ENCODE measurements at regions not wholly inside any gene's neighbourhood (a gene's known extent, or its start where the extent isn't known, plus 50 kb on each side); places are given as distances from the start of the nearest gene placed in this dataset.

GRCh38 chr6:47413752-47414422 lies 63.7 kb upstream of the CD2AP start:
- no peaks in the 10 kb centered on the region for H3K36me3 ChIP-seq (replicated peaks in 1 of 2; ENCODE audit: insufficient read depth in 1 of 2, low read depth in 2 of 2)
- peak overlapping the region in 3 of 4 donors; percentile 51 to 75 (median 75) for H3K27ac ChIP-seq
- WGBS, 2 donors, result 6 to 8% methylated on average over 4 of the region's 4 CpGs
- H3K4me1 ChIP-seq, result peaks cover 13% of the 10 kb centered on the region
- ATAC-seq, result peak; percentile 85
- no peaks in the 10 kb centered on the region for H3K27me3 ChIP-seq
- TF ChIP-seq POLR2A (IDR thresholded peaks at IDR 0.05) (no peak), CTCF (IDR thresholded peaks at IDR 0.05) (peak; percentile 73 to 93 (median 90))
- no peaks in the 10 kb centered on the region for H3K9me3 ChIP-seq
- peak; percentile 43 to 60 (median 52) for DNase-seq
- intact Hi-C loops (cut with DNase I), result loop anchor here (10.0 kb wide), 1 partner anchor 371 kb away; the partner anchor contains the start of gene OPN5
- peak overlapping the region in 1 of 2 donors; percentile 8 for H3K4me3 ChIP-seq

- Histone ChIP-seq H3K27me3 (no peaks in the 10 kb centered on the region), H3K4me1 (peaks cover 20% of the 10 kb centered on the region), H3K36me3 (replicated peaks in 1 of 2; ENCODE audit: insufficient read depth in 1 of 2, low read depth in 2 of 2) (no peaks in the 10 kb centered on the region), H3K4me3 (peak overlapping the region in 1 of 2 donors; percentile 8), H3K9me3 (no peaks in the 10 kb centered on the region), H3K27ac (peak overlapping the region in 3 of 4 donors; percentile 51 to 75 (median 75))
- TF ChIP-seq POLR2A (IDR thresholded peaks at IDR 0.05), result peak in 1 of 3 donors; percentile 28
- TF ChIP-seq CTCF (IDR thresholded peaks at IDR 0.05), result no peak
- DNase-seq (peak in 3 of 4 donors; percentile 26 to 41 (median 38)), ATAC-seq (peak; percentile 58)
- intact Hi-C loops (cut with DNase I), result loop anchor here (10.0 kb wide), 1 partner anchor 370 kb away; the partner anchor contains the start of gene OPN5
- 2 to 4% methylated on average over 14 of the region's 14 CpGs for WGBS, 2 donors
Measured at GRCh38 chr6:47414423-47415167, 63.0 kb upstream of the CD2AP start.

- Histone ChIP-seq H3K4me3 (no peak overlapping the region), H3K4me1 (peaks cover 36% of the 10 kb centered on the region), H3K36me3 (replicated peaks in 1 of 2; ENCODE audit: insufficient read depth in 1 of 2, low read depth in 2 of 2) (no peaks in the 10 kb centered on the region), H3K27ac (no peak overlapping the region), H3K9me3 (no peaks in the 10 kb centered on the region), H3K27me3 (no peaks in the 10 kb centered on the region)
- intact Hi-C loops (cut with DNase I), result loop anchor here (10.0 kb wide), 1 partner anchor 368 kb away; the partner anchor contains the start of gene OPN5
- WGBS, 2 donors, result 95% methylated on average over 4 of the region's 4 CpGs
- TF ChIP-seq POLR2A (IDR thresholded peaks at IDR 0.05) (no peak), CTCF (IDR thresholded peaks at IDR 0.05) (no peak)
- ATAC-seq (no peak), DNase-seq (no peak)
Measured at GRCh38 chr6:47416396-47417345, 60.9 kb upstream of the CD2AP start.

GRCh38 chr6:47419621-47420020 lies 58.0 kb upstream of the CD2AP start:
- intact Hi-C loops (cut with DNase I), result loop anchor here (10.0 kb wide), 1 partner anchor 365 kb away; the partner anchor contains the start of gene OPN5
- DNase-seq (peak in 1 of 4 donors; percentile 29), ATAC-seq (peak; percentile 88)
- no peak overlapping the region for H3K4me3 ChIP-seq
- no peaks in the 10 kb centered on the region for H3K36me3 ChIP-seq (replicated peaks in 1 of 2; ENCODE audit: insufficient read depth in 1 of 2, low read depth in 2 of 2)
- peaks cover 31% of the 10 kb centered on the region for H3K4me1 ChIP-seq
- no peaks in the 10 kb centered on the region for H3K9me3 ChIP-seq
- H3K27me3 ChIP-seq, result no peaks in the 10 kb centered on the region
- TF ChIP-seq CTCF (IDR thresholded peaks at IDR 0.05) (no peak), POLR2A (IDR thresholded peaks at IDR 0.05) (no peak)
- H3K27ac ChIP-seq, result peak overlapping the region in 3 of 4 donors; percentile 48 to 90 (median 70)
